Limb (tissue), 2 donors: ENCODE measurements at regions not wholly inside any gene's neighbourhood (a gene's known extent, or its start where the extent isn't known, plus 50 kb on each side); places are given as distances from the start of the nearest gene placed in this dataset.

Experiments used
- DNase-seq, 2 donors: peaks; one replicate each; pipeline ENCODE4 v3.0.0-alpha.2; 2016; ENCODE audit errors: extremely low spot score in 2 of 2

DNA sequence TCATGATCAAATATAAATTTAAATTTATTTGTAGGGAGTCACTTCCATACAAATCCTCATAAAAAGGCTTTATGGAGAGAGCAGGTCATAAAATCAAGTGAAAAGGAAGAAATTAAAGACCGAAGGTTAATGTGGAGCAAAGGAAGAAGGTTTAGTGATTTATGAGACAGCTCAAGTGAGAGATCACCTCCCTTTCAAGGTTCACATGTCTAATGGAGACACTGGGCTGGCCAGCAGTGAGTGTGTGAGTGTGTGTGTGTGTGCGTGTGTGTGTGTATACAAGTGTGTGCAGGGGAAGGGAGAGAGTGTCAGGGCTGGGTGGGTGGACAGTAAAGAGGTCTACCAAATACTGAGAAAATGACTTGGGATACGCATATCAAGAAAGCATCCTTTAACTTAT is 251.2 kb downstream of the FAT3 start:
- DNase-seq: no peak

DNA sequence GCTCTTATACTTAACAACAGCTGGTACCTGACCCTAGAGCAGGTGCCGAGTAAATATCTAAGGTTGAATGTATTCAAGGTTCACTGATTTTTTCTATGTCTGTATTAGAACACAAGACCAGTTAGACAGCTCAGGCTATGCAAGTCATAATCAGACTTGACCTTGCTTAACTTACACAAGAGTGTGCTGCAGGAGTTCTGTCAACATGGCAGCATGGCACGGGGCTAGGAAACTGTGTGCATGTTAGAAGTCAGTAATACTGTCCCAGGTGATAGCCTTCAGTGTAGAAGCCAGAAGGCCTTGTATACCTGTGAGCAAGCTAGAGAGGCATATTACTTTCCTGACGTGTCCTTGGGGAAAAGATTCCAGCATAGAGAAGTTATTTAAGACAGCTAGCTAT is 253.1 kb downstream of the FAT3 start:
- DNase-seq: no peak

DNA sequence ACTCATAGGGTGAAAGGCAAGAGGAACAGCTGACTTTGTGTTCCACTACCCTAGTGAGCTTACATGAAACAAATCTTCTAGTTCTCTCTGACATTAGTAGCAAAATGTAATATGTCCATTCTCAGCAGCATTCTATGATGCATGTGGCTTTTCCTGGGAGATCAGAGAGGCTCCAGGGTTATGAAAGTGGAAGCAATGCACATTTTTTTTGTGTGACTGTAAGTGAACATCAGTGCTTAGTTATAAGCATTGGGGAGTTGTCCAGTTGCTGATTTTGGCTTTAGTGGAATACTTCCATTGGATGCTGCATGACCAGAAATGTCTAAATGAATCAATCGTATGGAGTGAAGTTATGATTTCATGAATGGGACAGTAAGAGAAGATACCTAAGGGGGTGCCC is 255.9 kb downstream of the FAT3 start:
- no peak for DNase-seq

DNA sequence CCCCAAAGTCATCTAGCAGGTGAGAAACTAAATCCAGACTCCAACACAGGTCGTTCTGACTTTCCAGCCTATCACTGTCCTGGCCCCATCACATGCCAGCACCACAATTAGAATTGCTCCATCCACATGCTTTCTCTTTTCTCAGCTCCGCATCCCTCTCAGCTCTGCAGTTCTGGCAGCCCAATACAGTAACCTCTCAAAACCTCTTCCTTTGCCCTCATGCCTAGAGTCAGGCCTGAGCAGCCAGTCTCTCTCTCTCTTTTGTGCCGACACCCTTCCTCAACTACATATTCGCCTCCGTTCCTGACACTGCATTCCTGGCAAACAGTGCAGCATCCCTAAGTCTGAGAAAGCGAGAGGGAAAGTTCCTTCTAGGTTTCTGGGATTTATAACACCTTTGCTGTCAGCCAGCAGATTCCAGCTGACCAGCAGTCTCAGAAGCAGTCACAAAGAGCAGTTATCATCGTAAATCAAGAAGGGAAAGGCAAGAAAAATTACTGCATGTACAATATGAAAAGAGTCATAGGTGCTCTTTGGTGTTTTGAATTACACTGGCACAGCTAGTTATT is 258.0 kb downstream of the FAT3 start:
- no peak for DNase-seq

DNA sequence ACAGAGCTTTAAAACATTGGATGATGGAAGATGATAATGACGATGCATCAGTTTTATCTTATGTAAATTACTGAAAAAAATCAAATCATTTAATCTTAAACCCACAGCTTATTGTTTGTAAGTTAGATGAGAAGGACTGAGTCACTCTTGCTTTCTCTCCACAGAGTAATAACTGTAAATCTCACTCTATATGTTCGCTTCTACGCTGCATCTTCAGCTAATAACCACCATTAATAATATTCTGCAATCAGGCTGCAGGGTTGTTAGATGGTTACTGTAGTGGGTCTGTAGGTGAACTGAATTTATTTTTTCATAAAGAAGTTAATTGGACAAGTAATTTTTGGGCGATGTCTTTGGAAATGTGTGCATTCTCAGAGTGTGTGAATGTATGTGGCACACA is 260.0 kb downstream of the FAT3 start:
- no peak for DNase-seq

DNA sequence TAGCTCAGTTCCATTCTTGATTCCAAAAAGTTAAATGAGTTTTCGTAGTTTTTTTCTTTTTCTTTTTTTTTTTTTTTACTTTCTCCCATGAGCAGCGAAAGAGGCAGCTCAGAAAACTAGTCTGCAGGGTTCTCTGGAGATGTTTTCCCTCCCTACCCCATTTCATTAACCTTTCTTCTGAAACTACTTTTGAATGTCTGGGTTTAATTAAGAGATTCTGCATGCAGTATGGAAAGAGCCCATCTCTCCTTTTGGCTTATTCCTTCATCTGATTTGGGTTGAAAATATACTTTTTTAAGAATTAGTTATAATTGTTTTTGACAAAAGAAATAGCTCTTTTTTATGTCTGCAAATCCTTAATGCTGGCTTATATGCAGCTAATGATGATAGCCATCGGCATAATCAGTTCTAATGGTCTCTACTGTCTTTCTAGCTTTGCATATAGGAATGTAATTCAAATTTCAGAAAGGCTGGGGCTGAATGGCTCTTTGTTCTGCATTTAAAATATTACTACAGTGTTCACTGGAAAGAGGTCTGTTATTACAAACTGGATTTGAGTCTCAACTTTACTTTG is 265.3 kb downstream of the FAT3 start:
- no peak for DNase-seq

DNA sequence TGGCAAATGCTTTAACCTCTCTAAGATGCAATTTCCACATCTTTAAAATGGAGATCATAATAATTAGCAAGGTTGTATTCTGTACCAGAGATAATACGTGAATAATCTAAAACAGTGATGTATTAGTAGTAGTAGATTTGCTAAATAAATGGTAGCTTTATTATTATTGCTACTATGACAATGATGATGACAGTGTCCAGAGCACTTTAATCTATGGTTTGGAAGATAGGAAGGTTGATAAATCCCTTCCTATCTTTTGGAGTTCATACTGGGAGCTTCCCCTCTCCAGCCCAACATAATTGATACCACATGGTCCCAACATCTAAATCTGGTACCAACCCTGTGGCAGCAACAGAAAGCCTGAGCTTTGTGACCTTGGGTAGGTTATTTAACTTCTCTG is 267.8 kb downstream of the FAT3 start:
- no peak for DNase-seq

DNA sequence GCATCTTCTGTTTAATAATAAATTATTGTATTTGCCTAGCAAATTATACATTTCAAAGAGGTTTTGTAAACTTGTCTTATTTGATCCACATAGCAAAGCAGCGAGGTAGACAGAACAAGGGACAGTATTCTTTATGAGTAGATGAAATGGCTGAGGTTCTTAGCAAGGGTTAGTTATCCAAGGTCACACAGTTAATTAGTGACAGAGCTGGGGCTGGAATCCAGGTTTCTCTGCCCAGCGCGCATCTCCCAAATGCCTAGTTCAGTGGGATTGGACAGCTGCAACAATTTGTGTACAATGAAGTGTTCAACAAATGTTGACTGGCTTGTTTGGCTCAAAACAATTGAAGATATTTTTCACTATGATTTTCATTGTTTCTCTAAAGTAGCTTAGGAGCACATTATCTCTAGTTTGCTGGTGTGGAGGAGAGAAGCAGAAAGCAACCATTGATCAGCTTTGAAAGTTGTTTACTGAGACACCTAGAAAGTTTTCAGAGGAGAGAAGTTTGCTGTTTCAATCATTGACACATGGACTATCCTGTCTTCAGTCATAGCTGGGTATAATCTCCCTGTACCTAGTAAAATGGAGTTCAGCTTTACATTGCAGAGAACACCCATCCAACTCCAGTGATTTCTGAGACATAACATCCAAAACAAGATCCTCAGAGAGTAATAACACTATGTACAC is 270.6 kb downstream of the FAT3 start:
- DNase-seq: no peak

DNA sequence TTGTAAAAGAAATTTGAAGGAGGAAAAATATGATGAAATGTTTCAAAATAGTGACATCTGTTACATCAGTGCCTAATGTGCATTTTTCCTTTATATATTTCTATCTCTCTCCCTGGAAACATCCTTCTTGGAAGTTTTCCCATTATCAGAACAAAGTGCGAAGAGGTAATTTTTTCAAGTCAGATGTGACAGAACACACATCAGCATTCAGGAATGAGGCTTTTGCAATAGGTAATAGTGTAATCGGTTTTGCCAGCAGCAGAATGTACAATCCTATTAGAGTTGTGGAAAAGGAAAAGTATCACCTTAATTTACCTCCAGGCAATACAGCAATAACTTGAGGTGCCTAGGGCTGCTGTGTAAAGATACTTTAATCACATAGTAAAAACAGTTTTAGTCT is 275.8 kb downstream of the FAT3 start:
- no peak for DNase-seq

DNA sequence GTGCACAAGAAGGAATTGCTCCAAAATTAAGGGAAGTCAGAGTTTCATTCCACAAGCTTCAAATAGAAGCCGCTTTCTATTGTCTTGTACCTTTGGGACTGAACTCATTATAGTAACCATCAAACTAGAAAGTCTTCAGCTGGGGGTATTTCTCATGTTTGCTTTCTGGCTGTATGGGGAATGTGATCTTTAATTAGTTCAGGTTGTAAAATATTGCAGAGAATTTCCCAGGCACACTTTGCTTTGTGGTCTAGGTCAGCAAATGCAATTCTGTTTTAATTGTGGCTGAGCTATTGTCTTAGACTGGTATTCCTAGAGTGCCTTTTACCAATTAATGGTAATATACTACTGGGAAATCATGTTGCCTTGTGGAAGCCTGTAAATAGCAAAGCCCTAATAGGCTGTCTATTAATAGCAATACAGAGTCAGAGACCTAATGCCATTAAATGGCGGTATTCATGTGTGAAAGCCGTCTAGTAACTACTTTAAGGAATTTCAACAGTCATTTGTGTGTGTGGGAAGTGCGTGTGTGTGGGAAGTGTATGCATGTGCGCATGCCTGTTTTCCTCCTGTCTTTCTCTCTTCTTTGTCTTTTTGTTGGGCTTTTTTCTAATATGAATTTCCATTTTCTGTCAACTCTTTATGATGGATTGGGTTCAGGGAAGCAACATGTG is 276.6 kb downstream of the FAT3 start:
- no peak for DNase-seq

DNA sequence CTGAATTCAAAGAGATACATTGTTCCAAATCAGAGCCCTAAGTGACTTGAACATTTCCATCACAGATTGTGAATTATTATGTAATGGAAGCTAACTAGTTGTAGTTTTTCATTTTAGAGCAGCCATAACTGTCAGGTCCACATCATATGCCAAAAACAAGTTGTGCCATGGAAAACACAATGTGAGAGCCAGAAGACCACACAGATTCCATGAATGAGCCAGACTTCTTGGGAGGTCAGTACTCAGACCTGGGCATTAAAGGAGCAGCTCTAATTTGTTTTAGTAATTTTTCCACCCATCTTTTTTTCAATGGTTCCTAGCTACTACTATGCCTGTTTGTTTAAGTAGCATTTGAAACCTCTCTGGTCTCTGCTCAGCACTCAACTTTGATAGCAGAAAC is 279.4 kb downstream of the FAT3 start:
- no peak for DNase-seq

DNA sequence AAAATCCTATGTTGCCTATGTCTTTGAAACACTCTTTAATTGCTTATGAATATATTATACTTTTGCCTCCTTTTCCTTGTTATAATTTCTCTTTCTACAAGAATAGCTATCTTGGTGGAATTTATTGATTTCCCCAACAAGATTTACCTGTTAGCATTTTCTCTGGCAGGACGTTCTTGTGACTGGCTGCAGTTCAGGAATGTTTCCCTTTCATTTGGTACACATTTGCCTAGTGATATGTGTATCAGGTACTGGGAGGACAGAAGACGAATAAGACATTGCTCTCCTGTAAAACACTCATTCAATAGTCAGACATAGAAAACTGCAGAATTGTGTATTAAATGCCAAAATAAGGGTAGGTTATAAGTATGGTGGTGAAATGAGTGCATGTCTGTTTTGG is 279.9 kb downstream of the FAT3 start:
- no peak for DNase-seq

DNA sequence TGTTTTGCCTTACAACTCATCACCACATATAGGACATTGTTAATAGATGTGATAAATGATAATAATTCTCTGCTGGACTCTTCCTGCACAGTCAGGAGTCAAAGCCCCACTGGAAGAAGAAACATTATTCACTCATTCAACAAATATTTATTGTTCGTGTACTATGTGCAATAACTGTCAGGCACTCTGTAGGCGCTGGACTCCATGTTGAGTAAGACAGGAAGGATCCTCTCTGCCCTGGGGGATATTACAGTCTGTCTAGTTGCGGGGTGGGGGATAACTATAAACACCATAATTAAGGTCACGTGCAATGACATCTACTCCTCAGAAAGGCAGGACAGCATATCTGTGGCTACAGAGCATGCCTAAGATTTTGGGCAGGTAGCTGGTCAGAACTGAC is 281.1 kb downstream of the FAT3 start:
- no peak for DNase-seq

DNA sequence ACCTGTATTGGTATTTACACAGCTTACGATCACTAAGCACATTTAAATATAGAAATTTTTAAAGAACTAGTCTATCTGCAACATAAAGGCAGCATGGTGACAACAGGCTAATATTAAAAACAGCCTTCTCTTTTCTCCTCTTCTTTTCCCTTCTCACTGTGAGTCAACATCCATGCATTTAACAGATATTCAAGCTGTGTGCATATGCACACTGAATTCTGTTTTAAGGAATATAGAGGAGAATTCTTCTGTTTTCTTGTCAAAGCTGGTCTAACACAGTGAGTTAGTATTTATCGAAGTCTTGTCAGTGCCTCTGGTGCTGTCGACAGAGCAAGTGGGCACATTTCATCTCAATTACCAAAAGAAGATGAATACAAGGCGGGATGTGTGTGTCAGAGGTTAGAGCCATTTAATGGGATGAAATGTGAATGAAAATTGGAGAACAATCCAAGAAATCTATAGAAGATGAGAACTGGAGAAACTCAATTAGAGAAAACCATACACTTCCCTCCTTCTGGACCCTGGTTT is 282.3 kb downstream of the FAT3 start:
- DNase-seq: no peak

DNA sequence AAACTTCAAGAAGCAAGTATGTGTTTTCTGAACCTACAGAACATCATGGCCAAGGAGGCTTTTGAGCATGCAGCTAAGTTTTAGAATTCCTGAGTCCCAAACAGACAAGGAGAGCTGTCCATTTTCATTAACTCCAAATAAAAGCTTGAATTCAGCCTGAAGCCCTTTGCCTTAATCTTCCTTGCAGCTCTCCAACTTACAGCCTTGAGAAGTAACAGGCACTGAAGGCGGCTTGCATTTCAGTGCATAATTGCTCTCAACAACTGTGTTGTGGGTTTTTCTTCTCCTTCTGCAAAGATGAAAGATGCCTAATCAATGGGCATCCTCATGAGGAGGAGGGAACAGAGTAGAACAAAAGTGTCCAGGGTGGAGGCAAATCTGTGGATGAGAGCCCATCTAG is 286.0 kb downstream of the FAT3 start:
- DNase-seq: no peak

DNA sequence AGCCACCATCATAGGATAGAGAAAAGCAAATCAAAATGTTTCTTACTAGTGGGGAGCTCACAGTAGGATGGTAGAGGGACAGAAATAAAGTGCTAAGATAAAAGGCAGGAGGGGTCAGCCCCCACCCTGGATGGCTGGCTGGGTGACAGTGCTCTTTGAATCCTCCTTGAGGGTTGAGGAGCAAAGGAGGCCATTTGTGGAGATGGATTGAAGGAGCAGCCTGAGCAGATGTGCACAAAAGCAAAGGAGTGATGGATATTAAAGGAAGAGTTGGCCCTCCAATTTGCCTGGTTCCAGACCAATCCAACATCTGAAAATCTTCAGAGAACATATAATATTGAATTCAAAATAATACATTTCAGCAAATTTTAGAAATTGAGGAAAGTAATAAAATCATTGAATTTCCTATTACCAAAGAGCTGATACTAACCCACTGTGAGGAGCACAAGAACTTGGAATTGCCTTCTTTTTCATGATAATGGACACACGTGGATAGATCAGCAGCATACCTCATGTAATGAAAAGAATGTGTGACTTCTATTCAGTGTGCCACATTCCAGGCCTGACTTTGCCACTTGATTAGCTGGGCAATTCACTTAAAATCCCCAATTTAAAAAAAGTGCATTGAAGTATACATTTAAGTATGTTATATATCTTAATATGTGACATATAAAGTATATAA is 287.0 kb downstream of the FAT3 start:
- no peak for DNase-seq

DNA sequence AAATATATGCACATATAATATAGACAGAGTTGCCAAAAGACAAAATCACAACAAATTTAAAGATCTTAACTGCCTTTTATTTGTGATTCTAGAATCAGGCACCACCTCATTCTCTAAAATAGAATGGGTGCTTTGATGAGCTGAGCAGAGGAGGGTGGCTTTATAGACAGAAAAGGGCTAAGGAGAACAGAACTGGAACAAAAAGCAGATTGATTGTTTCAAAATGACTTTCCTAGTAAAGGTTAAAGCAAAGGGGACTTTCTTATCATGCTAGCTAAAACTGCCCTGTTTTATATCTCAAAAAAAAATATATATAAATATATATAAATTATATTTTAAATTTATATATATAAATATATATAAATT is 287.6 kb downstream of the FAT3 start:
- no peak for DNase-seq

DNA sequence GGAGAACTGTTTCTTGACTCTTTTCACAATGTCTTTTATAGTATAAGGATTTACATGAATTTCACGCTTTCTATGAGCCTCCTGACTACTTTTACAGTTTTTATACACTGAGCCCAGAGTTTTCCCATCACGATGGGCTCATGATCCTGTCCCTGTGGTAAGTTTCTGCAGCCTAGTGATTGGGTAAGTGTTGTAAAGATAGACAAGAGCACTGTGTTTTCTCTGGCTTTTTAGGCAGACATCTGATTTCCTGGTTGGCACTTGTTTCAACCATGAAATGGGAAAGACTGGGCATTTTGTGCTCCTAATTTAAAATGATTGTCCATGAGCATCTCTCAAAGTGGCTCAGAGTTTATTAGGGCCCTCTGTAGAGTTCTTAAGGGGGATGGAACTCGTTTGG is 299.0 kb downstream of the FAT3 start:
- DNase-seq: no peak

DNA sequence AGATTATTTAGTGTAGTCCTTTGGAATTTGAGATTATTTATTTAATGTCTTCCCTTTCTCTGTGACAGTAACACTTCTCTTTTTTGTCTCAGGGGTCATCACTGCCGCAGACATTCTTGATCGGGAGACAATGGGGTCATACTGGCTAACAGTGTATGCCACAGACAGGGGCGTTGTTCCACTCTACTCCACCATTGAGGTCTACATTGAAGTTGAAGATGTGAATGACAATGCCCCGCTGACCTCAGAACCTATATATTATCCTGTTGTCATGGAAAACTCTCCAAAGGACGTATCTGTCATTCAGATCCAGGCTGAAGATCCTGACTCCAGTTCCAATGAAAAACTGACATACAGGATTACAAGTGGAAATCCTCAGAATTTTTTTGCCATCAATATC is 299.9 kb downstream of the FAT3 start:
- no peak for DNase-seq

DNA sequence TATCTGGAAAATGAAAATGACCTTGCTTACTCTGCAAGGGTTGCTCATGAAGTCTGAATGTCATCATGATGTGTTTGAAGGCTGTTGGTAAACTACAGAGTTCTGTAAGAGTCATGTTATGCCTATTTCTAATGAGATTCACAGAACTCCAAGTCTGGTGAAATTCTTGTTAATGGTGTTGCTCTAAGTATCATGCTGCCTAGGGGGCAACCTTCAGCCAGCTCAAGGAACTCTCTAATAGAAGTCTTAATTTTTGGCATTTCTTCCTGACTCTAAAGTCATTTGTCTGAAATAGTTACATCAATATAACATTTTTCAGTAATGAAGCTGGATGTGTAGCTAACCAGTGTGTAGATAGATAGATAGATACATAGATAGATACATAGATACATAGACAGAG is 302.8 kb downstream of the FAT3 start:
- no peak for DNase-seq

DNA sequence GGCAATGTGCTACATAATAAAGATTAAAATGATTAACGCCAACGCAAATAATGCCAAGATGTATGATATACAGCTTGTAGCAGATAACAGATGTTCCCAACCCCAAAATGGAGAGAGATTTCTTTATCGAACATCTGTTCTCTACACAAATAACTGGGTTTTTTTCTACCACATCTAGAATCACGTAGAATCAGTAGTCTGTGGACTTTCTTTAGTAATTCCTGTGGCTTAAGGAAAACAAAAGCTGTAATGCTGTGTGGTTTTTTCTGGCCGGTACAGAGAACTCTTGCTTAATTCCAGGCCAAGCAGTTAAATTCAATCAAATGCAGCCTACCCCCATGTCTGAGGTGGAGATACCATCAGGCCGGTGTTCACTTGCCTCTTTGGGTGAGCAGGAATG is 303.4 kb downstream of the FAT3 start:
- no peak for DNase-seq

DNA sequence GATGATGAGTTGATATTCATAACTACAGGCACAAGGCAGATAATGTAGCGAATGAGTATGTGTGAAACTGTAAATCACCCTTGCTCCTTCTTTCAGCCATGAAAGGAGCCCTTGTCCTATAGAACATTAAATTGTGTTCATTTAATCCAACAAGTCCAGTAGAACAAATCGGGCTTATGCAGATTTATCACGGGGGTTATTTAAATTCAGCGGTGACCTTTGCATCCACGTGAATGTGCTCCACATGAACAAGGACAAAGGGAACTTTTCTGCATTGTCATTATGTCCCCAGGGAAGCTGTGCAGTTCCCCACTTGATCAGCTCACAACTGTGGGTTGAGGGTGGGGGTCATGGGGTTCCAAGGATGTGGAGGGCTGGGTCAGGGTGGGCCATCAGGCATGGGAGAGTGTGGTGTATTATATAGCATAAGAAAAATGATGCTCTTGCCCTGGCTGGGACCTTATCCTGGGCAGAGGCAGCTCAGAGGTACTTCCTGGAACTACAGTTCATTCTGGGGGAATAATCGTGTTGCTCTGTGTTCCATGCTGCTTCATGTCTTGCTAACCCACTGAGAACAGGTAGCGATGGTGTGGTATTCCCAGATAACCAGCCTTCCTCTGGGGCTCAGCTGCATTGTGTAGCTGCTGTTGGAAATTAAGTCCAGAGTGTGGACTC is 306.6 kb downstream of the FAT3 start:
- no peak for DNase-seq
